ENCODE measurements at regions not wholly inside any gene's neighbourhood (a gene's known extent, or its start where the extent isn't known, plus 50 kb on each side); places are given as distances from the start of the nearest gene placed in this dataset.
"Not testable (repeated sequence)": the region's sequence is repeated elsewhere in the genome, so short reads cannot be mapped to it uniquely, and the experiment has no call there.

DNA sequence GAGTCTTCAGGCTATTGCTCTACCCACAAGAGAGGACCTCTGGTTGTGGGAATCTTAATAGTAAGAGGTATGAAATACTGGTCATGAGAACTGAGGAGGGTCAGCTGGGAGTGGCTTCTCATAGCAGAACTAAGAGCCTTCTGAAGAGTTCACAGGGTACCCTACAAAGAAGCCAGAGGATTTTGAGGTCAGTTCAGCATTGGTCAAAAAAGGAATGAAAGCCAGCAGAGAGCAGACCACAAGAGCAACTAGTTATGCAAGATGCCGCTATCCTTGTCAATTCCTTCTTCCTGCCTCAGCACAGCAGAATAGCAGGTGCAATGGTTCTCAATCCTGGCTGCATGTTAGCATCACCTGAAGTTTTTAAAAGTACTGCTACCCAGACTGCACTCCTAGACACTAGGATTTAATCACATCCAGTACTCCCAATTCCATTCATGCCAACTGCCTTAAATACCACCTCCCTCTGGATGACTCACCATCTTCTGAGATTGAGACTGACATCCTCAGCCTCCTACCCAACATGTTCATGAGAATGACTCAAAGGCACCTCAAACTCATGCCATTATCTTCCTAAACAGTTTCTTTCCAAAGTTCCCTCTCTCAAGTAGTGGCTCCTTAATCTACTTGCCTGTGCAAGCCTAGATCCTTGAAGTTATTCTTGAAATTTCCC, 81.0 kb upstream of the RBMS1 start:
- peaks cover 0 to 43% (median 13%) of the 10 kb centered on the region in 6 donors for H3K4me1 ChIP-seq
- H3K27me3 ChIP-seq (replicated peaks in 1 of 7): no peaks in the 10 kb centered on the region
- no peak overlapping the region for H3K4me3 ChIP-seq
- intact Hi-C loops (cut with DNase I; ENCODE audit: low total_unique reads): no loop called here
- WGBS, 5 donors: 50 to 90% (median 69%) methylated on average over 1 of the region's 1 CpG
- H3K36me3 ChIP-seq: no peaks in the 10 kb centered on the region
- DNase-seq: no peak
- H3K9me3 ChIP-seq: peaks cover 0 to 13% (median 2%) of the 10 kb centered on the region in 8 donors
- TF ChIP-seq POLR2A (IDR thresholded peaks at IDR 0.05) (no peak), POLR2AphosphoS5 (IDR thresholded peaks at IDR 0.05) (no peak)
- TF ChIP-seq, protein P1, sequence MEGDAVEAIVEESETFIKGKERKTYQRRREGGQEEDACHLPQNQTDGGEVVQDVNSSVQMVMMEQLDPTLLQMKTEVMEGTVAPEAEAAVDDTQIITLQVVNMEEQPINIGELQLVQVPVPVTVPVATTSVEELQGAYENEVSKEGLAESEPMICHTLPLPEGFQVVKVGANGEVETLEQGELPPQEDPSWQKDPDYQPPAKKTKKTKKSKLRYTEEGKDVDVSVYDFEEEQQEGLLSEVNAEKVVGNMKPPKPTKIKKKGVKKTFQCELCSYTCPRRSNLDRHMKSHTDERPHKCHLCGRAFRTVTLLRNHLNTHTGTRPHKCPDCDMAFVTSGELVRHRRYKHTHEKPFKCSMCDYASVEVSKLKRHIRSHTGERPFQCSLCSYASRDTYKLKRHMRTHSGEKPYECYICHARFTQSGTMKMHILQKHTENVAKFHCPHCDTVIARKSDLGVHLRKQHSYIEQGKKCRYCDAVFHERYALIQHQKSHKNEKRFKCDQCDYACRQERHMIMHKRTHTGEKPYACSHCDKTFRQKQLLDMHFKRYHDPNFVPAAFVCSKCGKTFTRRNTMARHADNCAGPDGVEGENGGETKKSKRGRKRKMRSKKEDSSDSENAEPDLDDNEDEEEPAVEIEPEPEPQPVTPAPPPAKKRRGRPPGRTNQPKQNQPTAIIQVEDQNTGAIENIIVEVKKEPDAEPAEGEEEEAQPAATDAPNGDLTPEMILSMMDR (IDR thresholded peaks at IDR 0.05 in 8 of 11, conservative IDR thresholded peaks at IDR 0.05 in 3 of 11): no peak
- no peak overlapping the region for H3K27ac ChIP-seq

DNA sequence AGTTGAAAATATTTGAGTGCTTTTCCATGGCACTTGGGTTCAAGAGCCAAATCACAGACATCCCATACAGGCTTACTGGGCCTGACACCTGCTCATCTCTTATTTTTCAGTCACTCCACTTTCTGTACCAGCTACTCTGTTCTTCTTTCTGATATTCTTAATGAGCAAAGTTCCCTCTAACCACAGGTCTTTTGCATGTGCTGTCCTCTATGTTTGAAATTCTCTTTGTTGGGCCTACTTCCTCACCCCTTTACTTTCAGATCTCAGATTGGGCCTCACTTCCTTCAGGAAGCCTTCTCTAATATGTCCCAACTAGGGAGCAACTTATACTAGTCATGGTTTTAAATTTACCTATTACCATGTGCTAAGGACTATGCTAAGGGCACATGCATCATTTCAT, 81.8 kb upstream of the RBMS1 start:
- TF ChIP-seq POLR2AphosphoS5 (IDR thresholded peaks at IDR 0.05): no peak
- no peak for TF ChIP-seq POLR2A (IDR thresholded peaks at IDR 0.05)
- TF ChIP-seq, protein P1 (IDR thresholded peaks at IDR 0.05 in 8 of 11, conservative IDR thresholded peaks at IDR 0.05 in 3 of 11): no peak
- DNase-seq: no peak
- intact Hi-C loops (cut with DNase I; ENCODE audit: low total_unique reads): no loop called here
- Histone ChIP-seq H3K27me3 (replicated peaks in 1 of 7) (no peaks in the 10 kb centered on the region), H3K4me1 (peaks cover 0 to 37% (median 13%) of the 10 kb centered on the region in 6 donors), H3K4me3 (no peak overlapping the region), H3K9me3 (peaks cover 0 to 13% (median 2%) of the 10 kb centered on the region in 8 donors), H3K27ac (peak overlapping the region in 4 of 8 donors; percentile 15 to 59 (median 56)), H3K36me3 (no peaks in the 10 kb centered on the region)

DNA sequence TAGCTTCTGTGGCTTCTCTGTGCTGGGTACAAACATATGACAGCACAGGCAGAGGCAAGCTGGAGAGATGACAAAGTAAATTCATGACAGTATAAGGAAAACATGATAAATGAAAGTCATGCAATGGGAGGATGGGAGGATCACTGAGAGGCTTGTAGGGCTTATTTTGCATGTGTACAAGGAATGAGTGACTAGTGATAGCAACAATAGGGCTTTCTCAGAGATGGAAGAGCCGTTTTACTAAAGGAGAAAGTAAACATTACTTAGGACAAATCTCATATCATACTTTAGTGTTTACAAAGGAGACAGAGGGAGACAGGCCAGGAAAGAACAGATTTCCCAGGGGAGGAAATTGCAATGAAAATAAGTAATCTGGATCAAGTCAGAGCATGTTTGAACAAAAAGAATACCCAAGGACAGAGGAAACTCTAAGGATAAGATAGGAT, 82.5 kb upstream of the RBMS1 start:
- TF ChIP-seq POLR2A (IDR thresholded peaks at IDR 0.05) (no peak), POLR2AphosphoS5 (IDR thresholded peaks at IDR 0.05) (no peak)
- TF ChIP-seq, protein P1 (IDR thresholded peaks at IDR 0.05 in 8 of 11, conservative IDR thresholded peaks at IDR 0.05 in 3 of 11): no peak
- intact Hi-C loops (cut with DNase I; ENCODE audit: low total_unique reads): no loop called here
- Histone ChIP-seq H3K4me1 (peaks cover 0 to 30% (median 13%) of the 10 kb centered on the region in 6 donors), H3K27ac (peak overlapping the region in 7 of 8 donors; percentile 15 to 59 (median 54)), H3K27me3 (replicated peaks in 1 of 7) (no peaks in the 10 kb centered on the region), H3K9me3 (peaks cover 0 to 13% (median 2%) of the 10 kb centered on the region in 8 donors), H3K4me3 (no peak overlapping the region), H3K36me3 (no peaks in the 10 kb centered on the region)
- DNase-seq: no peak
- 44 to 64% (median 59%) methylated on average over 1 of the region's 1 CpG for WGBS, 5 donors

DNA sequence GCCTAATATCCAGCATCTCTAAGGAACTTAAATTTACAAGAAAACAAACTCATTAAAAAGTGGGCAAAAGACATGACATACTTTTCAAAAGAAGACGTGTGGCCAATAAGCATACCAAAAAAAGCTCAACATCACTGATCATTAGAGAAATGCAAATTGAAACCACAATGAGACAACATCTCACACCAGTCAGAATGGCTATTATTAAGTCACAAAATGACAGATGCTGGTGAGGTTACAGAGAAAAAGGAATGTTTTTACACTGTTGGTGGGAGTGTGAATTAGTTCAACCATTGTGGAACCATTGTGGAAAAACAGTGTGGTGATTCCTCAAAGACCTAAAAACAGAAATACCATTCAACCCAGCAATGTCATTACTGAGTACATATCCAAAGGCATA, 83.5 kb upstream of the RBMS1 start:
- DNase-seq; H3K36me3 ChIP-seq; H3K27me3 ChIP-seq (replicated peaks in 1 of 7); H3K9me3 ChIP-seq; H3K4me3 ChIP-seq; intact Hi-C loops (cut with DNase I; ENCODE audit: low total_unique reads): not testable (repeated sequence)
- H3K4me1 ChIP-seq: peaks cover 0 to 28% (median 13%) of the 10 kb centered on the region in 6 donors
- 58 to 72% (median 59%) methylated on average over 1 of the region's 1 CpG for WGBS, 5 donors
- H3K27ac ChIP-seq: peak overlapping the region in 2 of 8 donors; percentile 56 to 59
